ENCODE measurements at regions not wholly inside any gene's neighbourhood (a gene's known extent, or its start where the extent isn't known, plus 50 kb on each side); places are given as distances from the start of the nearest gene placed in this dataset.

DNA sequence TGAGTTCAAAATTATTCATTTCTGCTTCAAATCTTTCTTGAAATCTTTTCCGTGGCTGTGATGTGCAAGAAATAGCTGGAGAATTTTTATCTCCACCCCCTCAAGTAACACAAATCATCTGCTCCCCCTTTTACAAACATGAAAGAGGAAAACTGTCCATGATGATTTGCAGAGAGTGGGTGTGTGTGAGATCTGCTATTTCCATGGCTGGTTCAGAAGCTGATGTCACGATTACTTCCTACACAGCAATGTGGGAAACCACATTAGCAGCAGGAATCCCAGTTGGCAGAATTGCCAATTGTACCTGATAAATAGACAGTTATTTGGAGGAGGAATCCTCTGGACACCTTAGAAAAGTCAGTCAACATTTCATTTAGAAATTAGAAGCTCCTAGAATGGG, 75.2 kb upstream of the GRM7 start:
- no peak for TF ChIP-seq POLR2AphosphoS5 (IDR thresholded peaks at IDR 0.05)
- TF ChIP-seq, protein P1, sequence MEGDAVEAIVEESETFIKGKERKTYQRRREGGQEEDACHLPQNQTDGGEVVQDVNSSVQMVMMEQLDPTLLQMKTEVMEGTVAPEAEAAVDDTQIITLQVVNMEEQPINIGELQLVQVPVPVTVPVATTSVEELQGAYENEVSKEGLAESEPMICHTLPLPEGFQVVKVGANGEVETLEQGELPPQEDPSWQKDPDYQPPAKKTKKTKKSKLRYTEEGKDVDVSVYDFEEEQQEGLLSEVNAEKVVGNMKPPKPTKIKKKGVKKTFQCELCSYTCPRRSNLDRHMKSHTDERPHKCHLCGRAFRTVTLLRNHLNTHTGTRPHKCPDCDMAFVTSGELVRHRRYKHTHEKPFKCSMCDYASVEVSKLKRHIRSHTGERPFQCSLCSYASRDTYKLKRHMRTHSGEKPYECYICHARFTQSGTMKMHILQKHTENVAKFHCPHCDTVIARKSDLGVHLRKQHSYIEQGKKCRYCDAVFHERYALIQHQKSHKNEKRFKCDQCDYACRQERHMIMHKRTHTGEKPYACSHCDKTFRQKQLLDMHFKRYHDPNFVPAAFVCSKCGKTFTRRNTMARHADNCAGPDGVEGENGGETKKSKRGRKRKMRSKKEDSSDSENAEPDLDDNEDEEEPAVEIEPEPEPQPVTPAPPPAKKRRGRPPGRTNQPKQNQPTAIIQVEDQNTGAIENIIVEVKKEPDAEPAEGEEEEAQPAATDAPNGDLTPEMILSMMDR (IDR thresholded peaks at IDR 0.05) = no peak
- no peak for TF ChIP-seq POLR2A (IDR thresholded peaks at IDR 0.05)

Data from prostate gland (tissue), 2 donors.